HUDEP-2 (cell line): ENCODE measurements at regions not wholly inside any gene's neighbourhood (a gene's known extent, or its start where the extent isn't known, plus 50 kb on each side); places are given as distances from the start of the nearest gene placed in this dataset.
"Not testable (repeated sequence)": the region's sequence is repeated elsewhere in the genome, so short reads cannot be mapped to it uniquely, and the experiment has no call there.

Source experiments
- DNase-seq, 76 experiments: peaks; one replicate each; lab custom pipeline; 2025; ENCODE audit not compliant: unreplicated experiment in 76 of 76; lab: John Stamatoyannopoulos, UW

DNA sequence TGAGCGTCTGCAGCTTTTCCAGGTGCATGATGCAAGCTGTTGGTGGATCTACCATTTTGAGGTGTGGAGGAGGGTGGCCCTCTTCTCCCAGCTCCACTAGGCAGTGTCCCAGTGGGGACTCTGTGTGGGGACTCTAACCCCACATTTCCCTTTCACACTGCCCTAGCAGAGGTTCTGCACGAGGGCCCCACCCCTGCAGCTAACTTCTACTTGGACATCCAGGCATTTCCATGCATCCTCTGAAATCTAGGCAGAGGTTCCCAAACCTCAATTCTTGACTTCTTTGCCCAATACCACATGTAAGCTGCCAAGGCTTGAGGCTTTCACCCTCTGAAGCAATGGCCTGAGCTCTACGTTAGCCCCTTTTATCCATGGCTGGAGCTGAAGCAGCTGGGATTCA, 61.4 kb upstream of the HGFAC start:
- not testable (repeated sequence) for DNase-seq

DNA sequence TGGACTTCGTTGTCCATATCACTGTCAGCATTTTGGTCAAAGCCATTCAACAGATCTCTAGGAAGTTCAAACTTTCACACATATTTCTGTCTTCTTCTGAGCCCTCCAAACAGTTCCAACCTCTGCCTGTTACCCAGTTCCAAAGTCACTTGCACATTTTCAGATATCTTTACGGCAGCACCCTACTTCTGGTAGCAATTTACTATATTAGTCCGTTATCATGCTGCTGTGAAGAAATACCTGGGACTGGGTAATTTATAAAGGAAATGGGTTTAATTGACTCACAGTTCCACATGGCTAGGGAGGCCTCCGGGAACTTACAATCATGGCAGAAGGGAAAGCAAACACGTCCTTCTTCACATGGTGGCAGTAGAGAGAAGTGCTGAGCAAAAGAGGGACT, 60.6 kb upstream of the HGFAC start:
- not testable (repeated sequence) for DNase-seq

DNA sequence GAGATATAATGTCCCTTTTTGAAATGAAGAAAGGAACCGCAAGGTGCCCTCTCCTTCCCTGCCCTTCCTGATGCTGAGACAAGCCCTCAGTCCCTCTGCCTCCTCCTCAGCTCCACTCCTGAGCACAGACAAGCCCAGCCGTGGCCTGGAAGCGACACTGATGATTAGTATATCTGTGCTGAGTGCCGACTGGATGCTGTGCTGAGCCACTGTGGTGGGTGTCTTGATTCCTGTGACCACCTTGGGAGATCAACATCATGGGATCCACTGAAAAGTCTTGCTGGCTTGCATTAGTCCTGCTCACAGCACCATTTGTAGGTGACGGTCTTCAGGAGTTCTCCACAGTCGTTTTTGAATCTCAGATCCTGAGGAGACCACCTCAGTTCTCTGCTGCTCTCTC, 59.5 kb upstream of the HGFAC start:
- no peak for DNase-seq

DNA sequence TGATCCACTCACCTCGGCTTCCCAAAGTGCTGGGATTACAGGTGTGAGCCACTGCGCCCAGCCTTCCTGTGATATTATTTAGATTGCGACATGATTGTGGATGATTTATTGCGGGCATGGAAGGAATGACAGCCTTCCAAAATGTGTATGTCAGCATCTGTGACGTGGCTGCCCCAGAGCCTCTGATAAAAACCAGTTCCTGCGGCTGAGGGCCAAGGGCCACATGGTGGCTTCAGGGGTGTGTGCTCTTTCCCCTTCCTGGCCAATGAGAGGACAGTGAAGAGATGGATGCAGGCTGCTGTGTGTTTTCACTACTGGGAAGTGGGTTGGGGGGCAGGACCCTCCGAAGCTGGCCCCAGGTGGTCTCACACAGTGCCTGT, 57.4 kb upstream of the HGFAC start:
- no peak for DNase-seq

DNA sequence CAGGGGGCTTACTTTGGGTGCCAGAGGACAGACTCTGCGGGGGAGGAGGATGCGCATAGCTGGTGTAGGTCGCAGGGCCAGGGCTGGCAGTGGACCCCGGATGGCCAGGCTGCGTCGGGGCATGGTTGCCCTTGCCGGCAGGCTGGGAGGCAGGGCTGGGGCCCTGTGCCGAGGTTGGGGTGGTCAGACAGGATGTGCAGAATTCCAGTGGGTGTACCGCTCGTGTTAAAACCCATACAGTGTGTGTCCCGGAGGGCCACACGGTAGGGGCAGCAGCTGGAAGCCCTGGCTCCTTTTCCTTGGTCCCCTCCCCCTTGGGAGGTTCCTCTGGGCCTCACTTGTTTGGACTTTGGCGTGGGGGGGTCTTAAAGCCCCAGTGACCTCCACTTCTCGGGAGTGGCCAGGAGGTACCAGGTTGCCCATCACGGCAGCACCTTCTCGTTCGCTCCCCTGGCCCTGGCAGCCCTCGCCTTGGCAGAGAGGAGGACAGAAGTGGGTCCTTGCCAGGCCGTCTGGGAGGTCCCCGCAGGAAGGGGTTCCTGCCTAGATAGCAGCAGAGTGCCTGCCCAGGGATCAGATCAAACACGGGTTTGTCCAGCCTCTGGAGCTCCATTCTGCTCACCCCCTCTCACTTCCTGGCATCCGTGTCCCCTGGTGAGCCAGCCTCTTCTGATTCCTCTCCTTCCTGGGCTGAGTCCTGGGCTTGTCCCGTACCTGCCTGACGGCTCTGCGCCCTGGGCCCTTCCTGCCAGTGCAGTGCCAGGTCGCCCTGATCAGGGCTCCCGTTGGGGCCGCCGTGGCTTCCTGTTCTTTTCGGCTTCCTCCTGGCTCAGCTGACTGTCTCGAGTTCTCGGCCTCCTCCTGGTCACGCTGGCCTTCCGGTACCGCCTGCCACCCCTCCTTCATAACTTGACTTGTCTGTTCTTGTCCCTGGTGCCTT, 56.7 kb upstream of the HGFAC start:
- DNase-seq: no peak

DNA sequence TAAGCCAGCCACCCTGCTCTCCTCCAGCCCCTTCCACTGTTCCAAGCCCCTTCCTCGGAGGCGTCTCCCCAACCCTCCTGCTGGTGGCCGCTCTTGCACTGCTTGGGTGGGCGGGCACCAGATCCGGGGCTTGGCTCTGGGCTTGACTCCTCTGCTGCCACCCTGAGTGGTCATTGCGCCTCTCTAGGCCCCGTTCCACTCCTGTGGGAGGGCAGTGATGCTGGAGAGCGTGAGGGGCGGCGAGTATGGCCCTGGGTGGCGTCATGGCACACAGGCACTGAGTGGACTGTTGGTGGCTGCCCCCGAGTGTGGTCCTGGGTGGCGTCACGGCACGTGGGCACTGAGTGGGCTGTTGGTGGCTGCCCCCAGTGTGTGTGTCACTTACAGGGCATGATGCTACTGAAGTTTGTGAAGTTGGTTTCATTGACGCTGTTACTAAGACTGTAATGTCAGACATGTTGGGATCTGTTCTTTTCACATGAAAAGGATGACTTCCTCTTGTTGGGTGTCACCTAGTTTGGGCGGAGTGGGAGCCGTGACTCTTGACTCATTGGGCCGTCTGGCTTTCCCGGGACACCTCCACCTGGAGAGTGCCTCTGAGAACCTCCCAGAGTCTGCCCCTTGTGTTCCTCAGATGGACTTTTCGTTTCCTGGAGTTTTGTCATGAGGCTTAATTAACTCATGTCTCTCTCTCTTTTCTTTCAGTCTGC, 55.9 kb upstream of the HGFAC start:
- no peak for DNase-seq

DNA sequence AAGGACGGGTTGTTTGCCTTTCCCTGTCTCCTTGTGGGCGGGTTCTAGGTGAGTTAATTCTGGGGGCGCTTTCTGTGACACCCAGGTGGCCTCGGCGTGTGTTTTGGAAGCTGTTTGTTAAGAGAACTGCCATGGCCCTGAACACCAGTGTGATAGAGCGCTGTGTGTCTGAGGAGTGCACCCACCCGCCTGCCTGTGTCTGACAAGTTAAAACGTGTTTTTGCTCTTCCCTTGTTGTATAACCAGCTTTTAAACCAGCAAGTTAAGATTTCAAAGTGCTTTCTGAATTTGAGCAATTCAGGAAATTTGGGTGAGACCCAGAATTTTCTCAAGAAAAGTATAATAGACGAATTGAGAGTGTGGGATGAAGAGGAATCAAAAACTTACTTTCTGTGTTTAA, 55.2 kb upstream of the HGFAC start:
- DNase-seq: no peak

DNA sequence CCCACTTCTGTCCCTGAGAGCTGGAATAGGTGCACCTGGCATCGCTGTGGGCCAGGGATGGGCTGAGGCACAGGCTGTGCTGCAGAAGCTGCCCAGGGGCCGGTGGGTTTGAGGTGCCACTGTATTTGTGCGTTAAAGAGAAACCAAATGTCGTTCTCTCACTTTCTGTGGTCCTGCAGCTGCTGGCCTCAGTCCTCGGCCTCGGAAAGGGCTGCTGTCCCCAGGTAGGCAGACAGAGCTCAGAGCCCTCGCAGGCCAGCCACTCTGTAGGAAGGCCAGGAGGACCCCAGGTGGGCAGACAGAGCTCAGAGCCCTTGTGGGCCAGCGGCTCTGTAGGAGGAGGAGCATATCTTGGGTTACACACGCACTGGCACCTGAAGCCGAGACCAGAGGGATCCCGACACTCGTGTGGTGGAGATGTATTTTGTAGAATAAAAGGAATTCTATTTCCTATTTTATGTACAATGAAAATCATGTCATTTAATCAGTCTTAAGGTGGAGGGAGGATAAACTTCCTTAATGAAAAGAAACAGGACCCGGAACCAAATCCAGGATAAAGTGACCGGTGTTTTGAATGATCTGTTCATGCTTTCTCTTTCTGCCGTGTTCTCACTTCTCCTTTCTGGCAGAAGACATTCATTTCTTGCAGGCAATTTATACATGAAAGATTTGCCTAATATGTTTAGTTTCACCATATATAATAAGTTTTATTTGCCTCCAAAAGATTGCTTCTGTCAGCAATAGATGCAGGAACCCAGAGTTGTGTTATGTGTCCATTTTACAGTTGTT, 54.4 kb upstream of the HGFAC start:
- no peak for DNase-seq

DNA sequence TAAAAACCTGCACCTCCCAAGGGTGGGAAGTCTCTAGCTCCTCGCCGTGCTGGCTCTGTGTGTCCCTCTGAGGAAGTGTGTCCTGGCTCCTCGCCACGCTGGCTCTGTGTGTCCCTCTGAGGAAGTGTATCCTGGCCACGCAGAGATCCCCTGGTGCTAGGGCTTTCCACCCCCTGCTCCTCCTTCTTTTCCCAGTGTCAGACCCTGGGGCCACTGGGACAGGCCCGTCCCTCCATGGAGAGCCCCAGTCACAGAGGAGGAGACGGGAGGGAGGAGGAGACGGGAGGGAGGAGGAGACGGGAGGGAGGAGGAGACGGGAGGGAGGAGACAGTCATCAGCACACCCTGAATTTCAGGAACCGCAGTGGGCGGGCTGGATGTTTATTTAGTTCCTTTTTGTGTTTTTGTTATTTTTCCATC, 53.8 kb upstream of the HGFAC start:
- no peak for DNase-seq

DNA sequence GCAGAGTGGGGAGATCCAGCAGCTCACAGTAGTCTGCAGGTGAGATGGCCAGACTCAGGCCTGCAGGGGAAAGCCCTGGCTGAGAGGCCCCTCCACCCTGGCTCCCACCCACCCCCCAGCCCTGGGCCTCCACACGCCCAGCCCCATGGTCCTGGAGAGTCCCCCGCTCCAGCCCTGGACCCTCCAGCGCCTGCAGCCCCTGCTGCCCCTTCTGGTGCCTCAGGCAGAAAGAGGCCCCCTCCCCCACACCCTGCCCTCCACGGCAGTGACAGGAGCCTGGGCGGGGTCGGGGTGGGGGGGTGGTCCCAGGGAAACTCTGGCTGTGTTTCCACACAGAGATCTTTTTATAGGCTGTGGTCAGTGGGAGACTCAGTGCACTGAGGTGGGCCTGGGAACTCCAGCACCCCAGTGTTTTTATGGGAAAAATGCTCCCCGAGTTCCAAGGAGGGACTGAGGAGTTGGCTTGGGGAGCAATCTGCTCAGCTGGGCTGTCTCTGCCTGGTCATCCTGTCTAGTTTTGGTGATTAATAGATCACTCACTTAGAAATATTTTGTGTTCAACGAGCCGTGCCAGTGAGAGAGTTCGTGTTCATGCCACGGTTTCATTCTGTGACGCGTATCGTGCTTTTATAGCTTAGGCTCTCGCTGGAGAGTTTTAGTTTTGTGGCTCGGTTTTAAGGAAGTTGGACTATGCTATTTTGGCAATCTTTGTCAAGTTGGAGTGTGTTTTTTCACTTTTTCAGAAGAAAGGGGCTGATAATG, 53.1 kb upstream of the HGFAC start:
- no peak for DNase-seq

DNA sequence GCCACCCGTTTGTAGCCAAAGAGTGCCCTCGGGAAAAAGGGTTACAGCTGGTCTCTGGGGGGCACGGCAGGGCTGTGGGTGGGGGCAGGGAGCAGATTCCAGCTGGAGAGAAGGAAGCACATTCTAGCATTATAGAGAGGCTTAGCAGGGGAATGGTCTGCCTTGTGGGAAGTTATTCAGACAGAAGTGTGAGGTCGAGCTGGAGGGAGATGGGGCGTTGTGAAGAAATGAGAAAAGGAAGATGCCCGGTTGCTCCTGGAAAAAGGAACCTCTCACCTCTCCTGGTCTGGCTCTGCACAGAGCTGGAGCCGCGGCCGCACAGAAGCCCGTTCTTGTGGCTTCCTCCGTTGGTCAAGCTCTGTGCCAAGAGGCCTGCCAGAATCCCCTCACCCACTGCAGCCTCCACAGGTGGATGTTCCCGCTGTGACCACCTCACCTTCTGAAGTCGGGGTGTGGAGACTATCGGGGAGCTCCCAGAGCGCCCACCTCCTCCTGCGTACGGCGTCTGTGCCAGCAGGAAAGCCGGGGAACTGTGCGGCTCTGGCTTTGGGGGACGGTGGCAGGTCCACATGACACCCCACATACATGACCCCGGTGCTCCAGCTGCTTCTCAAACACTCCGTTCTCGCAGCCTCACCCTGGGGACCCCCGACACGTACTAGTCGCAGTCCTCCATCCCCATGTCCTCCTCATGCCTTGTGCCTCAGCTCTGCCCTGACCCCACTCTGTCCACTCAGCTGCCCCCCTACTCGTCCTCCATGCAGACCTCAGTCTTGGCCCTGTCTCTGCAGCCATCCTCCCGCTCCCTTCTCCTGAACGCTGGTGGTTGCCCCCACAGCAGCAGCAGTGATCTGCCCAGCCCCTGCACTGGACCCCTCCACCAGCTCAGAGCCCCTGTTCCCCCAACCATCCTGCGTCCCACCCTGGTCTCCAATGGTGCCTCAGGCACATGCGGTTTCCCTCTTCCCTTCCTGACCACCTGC, 52.2 kb upstream of the HGFAC start:
- no peak for DNase-seq

DNA sequence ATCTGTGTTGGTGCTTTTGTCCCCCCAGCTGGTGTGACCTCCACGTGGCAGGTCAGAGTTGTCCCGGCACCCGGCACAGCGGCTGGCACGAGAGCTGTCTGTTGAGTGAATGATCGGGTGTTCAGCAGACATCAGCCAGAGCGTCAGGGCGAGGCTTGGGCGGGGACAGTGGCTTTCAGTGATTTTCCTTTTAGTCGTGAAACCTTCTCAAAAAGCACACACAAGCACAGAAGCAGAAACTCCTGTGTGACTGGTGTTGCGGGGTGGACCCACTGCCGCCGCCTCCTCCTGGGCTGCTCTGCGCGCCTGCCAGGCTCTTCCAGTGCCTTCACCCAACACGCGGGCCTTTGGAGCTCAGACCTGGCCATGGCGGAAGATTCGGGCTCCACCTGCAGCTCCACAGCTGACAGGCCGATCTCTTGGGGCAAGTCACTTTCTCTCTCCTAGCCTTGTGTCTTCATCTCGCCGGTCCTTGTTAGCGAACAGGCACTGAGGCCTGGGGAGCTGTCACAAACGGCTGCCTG, 51.4 kb upstream of the HGFAC start:
- no peak for DNase-seq

DNA sequence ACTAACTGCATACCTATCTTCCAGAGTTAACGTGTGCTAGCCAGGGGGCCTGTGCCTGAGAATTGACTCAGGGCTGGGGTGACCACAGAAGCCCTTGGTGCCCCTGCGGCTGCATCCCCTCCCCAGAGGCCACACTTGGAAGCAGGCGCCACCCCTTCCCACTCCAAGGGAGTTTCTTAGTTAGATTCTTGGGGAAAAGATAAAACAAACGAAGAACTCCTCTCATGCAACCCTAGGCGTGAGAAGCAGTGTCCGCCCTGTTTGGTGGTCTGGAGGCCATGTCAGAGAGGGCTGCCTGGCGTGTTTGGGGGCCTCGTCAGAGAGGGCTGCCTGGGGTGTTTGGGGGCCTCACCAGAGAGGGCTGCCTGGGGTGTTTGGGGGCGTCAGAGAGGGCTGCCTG, 50.3 kb upstream of the HGFAC start:
- DNase-seq: no peak
